Cardiac muscle cell (in vitro differentiated cells and primary cell): ENCODE measurements at regions not wholly inside any gene's neighbourhood (a gene's known extent, or its start where the extent isn't known, plus 50 kb on each side); places are given as distances from the start of the nearest gene placed in this dataset.
A peak's percentile ranks its signal among the peaks of the same experiment; 100 is the strongest.

Source experiments
- DNase-seq, 2 donors: peaks; one replicate each; pipeline versions ENCODE4 v3.0.0 to v3.0.0-alpha.2; 2010 to 2017; ENCODE audit warnings: low read depth in 1 of 2, low spot score in 1 of 2
- H3K27ac ChIP-seq: fragments of 200-600 bp; sonication (generic); 2 replicates; pipeline ENCODE4 v1.5.1; 2016
- H3K27me3 ChIP-seq: fragments of 200-600 bp; sonication (generic); 2 replicates; pipeline ENCODE4 v1.6.0; 2016; ENCODE audit warnings: control low read depth
- H3K36me3 ChIP-seq: fragments of 200-600 bp; sonication (generic); 2 replicates; pipeline ENCODE4 v1.5.1; 2016; ENCODE audit warnings: control low read depth
- H3K4me1 ChIP-seq: fragments of 200-600 bp; sonication (generic); 2 replicates; pipeline ENCODE4 v1.8.1; 2017; ENCODE audit warnings: low read depth, mild to moderate bottlenecking, mixed run types
- H3K4me3 ChIP-seq: fragments of 200-600 bp; sonication (generic); 2 replicates; pipeline ENCODE4 v1.5.1; 2016; ENCODE audit warnings: mild to moderate bottlenecking
- H3K9me3 ChIP-seq: fragments of 200-600 bp; sonication (generic); 2 replicates; pipeline ENCODE4 v1.5.1; 2017; ENCODE audit warnings: low read depth, mild to moderate bottlenecking, control low read depth
- TF ChIP-seq, protein P1 (sequence below): IDR thresholded peaks from 2 replicates; pipeline ENCODE4 v1.5.1; 2012; ENCODE audit warnings: low read depth, mild to moderate bottlenecking, low read length

DNA sequence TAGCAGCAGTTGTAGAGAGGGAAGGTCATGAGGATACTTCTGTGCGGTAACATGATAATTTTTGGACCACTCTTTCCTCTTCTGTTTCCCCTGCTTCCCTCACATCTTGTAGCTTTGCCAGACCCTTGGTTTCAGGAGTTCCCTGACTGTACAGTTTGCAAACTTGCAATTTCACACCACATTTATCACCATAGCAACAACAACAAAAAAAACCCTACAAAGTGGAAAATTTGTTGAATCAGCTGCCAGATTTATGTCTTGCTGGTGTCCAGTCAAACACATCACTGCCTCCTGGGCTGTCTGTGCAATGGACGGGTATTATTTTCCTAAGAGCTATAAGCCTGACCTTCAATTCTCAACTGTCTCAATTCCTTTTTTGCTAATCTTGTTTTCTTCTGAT lies 751.6 kb downstream of the TLR4 start:
- no peak overlapping the region for H3K27ac ChIP-seq
- H3K4me1 ChIP-seq: no peaks in the 10 kb centered on the region
- H3K27me3 ChIP-seq: no peaks in the 10 kb centered on the region
- no peak for DNase-seq
- TF ChIP-seq, protein P1, sequence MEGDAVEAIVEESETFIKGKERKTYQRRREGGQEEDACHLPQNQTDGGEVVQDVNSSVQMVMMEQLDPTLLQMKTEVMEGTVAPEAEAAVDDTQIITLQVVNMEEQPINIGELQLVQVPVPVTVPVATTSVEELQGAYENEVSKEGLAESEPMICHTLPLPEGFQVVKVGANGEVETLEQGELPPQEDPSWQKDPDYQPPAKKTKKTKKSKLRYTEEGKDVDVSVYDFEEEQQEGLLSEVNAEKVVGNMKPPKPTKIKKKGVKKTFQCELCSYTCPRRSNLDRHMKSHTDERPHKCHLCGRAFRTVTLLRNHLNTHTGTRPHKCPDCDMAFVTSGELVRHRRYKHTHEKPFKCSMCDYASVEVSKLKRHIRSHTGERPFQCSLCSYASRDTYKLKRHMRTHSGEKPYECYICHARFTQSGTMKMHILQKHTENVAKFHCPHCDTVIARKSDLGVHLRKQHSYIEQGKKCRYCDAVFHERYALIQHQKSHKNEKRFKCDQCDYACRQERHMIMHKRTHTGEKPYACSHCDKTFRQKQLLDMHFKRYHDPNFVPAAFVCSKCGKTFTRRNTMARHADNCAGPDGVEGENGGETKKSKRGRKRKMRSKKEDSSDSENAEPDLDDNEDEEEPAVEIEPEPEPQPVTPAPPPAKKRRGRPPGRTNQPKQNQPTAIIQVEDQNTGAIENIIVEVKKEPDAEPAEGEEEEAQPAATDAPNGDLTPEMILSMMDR: no peak
- H3K9me3 ChIP-seq: no peaks in the 10 kb centered on the region
- H3K36me3 ChIP-seq: no peaks in the 10 kb centered on the region
- no peak overlapping the region for H3K4me3 ChIP-seq

DNA sequence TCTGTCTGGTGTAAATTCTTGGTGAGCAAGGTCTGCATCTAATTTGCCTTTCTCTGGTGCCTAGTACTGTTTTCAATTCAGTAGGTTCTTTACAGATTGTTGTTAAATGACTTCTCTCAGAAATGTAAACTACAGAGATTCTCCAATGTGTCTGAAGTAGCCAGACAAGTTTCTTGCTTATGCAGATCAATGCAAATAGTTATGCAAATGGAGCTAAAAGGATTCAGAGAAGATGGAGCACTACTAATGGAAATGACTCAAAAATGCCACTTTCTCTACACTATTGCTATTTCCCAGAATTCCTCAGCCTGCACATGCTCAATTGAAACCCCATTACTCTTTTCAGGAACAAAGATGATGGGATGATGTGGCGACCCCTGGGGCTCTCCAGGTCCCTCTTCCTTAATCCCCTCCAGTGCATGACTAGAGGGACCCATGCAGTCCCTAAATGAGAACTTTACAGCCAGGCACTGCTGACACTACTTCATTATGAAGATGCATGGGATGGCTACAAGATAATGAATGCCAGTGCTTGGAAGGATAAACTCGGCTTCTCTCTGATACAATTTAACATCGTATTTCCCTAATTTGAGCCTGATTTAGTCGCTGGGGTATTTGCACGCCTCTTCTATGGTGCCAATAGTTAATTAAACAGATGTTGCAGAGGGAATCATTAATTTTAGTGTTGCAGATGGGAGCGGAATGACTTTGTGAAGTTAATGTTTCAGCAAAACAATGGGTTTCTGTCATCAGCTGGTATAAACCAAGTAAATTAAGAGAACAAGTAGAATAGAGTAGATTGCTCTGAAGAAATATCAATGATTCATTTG lies 753.2 kb downstream of the TLR4 start:
- no peak for DNase-seq
- Histone ChIP-seq H3K27ac (no peak overlapping the region), H3K27me3 (no peaks in the 10 kb centered on the region), H3K4me1 (no peaks in the 10 kb centered on the region), H3K9me3 (no peaks in the 10 kb centered on the region), H3K4me3 (no peak overlapping the region), H3K36me3 (no peaks in the 10 kb centered on the region)
- TF ChIP-seq, protein P1: no peak

DNA sequence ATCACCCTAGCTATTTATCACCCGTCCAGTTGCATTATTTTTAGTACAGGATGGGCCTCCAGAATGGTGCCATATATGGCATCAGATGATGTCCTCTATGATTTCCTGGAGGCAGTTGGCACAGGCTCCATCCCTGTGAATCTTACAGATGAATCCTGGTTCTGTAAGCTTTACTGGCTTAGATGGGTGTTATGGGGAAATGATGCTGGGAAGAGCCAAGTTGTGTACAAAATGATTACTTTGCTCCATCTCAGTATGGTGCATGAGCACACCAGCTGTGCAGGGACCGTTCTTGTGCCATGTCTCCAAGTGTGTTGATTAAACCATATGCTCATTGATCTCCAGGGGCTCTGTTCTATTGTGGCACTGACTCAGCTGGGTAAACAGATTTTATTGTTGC lies 755.7 kb downstream of the TLR4 start:
- Histone ChIP-seq H3K9me3 (no peaks in the 10 kb centered on the region), H3K4me1 (no peaks in the 10 kb centered on the region), H3K4me3 (no peak overlapping the region), H3K27me3 (no peaks in the 10 kb centered on the region), H3K27ac (no peak overlapping the region), H3K36me3 (no peaks in the 10 kb centered on the region)
- no peak for DNase-seq
- TF ChIP-seq, protein P1: no peak

DNA sequence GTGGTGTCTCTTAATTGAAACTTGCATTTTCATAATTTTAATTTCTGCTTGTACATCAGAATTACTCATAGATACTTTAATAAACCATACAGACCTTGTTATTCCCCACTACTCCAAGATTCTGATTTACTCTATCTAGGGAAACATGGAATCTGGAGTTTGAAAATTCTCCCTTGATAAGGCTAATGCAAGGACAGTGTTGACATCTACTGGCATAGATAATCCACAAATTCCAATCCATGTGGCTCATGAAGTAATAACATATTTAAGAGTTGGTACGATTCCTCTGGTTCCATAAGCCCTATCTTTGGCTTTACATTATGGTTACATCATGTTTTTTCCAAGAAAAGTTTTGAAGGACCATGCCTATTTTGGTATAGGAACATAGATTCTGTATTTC lies 759.2 kb downstream of the TLR4 start:
- H3K4me3 ChIP-seq: no peak overlapping the region
- no peak for DNase-seq
- H3K36me3 ChIP-seq: no peaks in the 10 kb centered on the region
- no peaks in the 10 kb centered on the region for H3K27me3 ChIP-seq
- H3K27ac ChIP-seq: no peak overlapping the region
- no peaks in the 10 kb centered on the region for H3K4me1 ChIP-seq
- TF ChIP-seq, protein P1: no peak
- no peaks in the 10 kb centered on the region for H3K9me3 ChIP-seq

DNA sequence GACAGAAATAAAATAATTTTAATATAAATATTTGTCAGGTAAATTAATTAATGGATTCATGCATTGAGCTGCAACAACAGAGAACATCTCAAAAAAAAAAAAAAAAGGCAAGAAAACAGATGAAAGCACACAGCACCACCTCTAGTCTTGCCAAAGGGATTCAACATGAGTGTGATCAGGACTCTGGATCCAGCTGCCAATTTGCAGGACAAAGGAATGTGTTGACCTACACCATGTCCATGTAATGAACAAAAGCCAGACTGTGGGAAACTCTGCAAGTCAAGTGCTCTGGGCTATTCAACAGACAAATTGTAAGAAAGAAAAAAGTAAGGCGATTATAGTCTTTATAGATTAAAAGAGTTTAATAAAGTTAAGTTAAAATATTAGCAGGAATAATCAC lies 769.3 kb downstream of the TLR4 start:
- no peaks in the 10 kb centered on the region for H3K9me3 ChIP-seq
- peak in 1 of 2 donors; percentile 21 for DNase-seq
- no peak overlapping the region for H3K27ac ChIP-seq
- no peaks in the 10 kb centered on the region for H3K4me1 ChIP-seq
- TF ChIP-seq, protein P1: no peak
- no peaks in the 10 kb centered on the region for H3K36me3 ChIP-seq
- no peak overlapping the region for H3K4me3 ChIP-seq
- H3K27me3 ChIP-seq: no peaks in the 10 kb centered on the region
